HEK293 (cell line): ENCODE measurements at regions not wholly inside any gene's neighbourhood (a gene's known extent, or its start where the extent isn't known, plus 50 kb on each side); places are given as distances from the start of the nearest gene placed in this dataset.

Source experiments
- CTCF ChIA-PET: fragments of 350-600 bp; formaldehyde crosslinking; extraction: SDS; loops from one replicate; lab custom pipeline; 2021; ENCODE audit warnings: antibody characterized with exemption; lab: Yijun Ruan, JAX
- POLR2A ChIA-PET: fragments of 300-600 bp; formaldehyde crosslinking; extraction: SDS; loops from one replicate; lab custom pipeline; 2020; ENCODE audit warnings: antibody characterized with exemption, inconsistent platforms; lab: Yijun Ruan, JAX
- H3K27ac ChIP-seq: fragments of 200-500 bp; sonication (Bioruptor generic); 2 replicates; pipeline ENCODE4 v1.5.1; 2014; ENCODE audit warnings: low read depth, low read length, control low read depth, inconsistent platforms; ENCODE audit errors: extremely low read depth
- H3K36me3 ChIP-seq, 2 experiments: fragments of 200-500 bp in 1 of 2; sonication (Bioruptor generic) in 1 of 2; 1 replicate in 1 of 2; 2 replicates in 1 of 2; pipeline ENCODE4 v1.5.1; 2014 to 2017; ENCODE audit warnings: inconsistent platforms in 2 of 2, low read length in 2 of 2; ENCODE audit not compliant: control insufficient read depth in 2 of 2, insufficient read depth in 1 of 2
- H3K4me1 ChIP-seq: fragments of 200-500 bp; sonication (Bioruptor generic); 2 replicates; pipeline ENCODE4 v1.5.1; 2014; ENCODE audit warnings: mild to moderate bottlenecking, low read length, inconsistent platforms; ENCODE audit not compliant: control insufficient read depth, insufficient read depth
- H3K4me3 ChIP-seq: 2 replicates; pipeline ENCODE4 v1.5.1; 2011; ENCODE audit warnings: low read depth, mild to moderate bottlenecking, control low read depth, low read length, moderate library complexity
- H3K9me3 ChIP-seq: fragments of 200-500 bp; sonication (Bioruptor generic); 2 replicates; pipeline ENCODE4 v1.5.1; 2014; ENCODE audit warnings: low read depth, low read length, inconsistent platforms; ENCODE audit not compliant: control insufficient read depth, insufficient read depth
- BCL11A ChIP-seq: fragments of 450-650 bp; formaldehyde crosslinking; IDR thresholded peaks from 2 replicates; pipeline ENCODE4 v1.5.1; 2016; ENCODE audit warnings: low read depth, missing biosample characterization, missing genetic modification characterization
- GFI1B ChIP-seq: fragments of 450-650 bp; formaldehyde crosslinking; IDR thresholded peaks from 2 replicates; pipeline ENCODE4 v1.5.1; 2016; ENCODE audit warnings: missing biosample characterization, missing genetic modification characterization
- KLF1 ChIP-seq: fragments of 450-650 bp; formaldehyde crosslinking; IDR thresholded peaks from 2 replicates; pipeline ENCODE4 v1.5.1; 2016; ENCODE audit warnings: missing biosample characterization, missing genetic modification characterization
- MEIS1 ChIP-seq: sonication (generic); formaldehyde crosslinking; IDR thresholded peaks from 2 replicates; pipeline ENCODE4 v1.8.1; 2022; ENCODE audit warnings: missing genetic modification reagents, mild to moderate bottlenecking, borderline replicate concordance
- PRDM4 ChIP-seq: fragments of 450-650 bp; formaldehyde crosslinking; IDR thresholded peaks from 2 replicates; pipeline ENCODE4 v1.5.1; 2017; ENCODE audit warnings: missing biosample characterization, missing genetic modification characterization
- REPIN1 ChIP-seq: fragments of 450-650 bp; formaldehyde crosslinking; IDR thresholded peaks from 2 replicates; pipeline ENCODE4 v1.5.1; 2017; ENCODE audit warnings: missing biosample characterization, missing genetic modification characterization, low read depth
- SP3 ChIP-seq: fragments of 450-650 bp; formaldehyde crosslinking; IDR thresholded peaks from 2 replicates; pipeline ENCODE4 v1.5.1; 2016; ENCODE audit warnings: missing biosample characterization, missing genetic modification characterization
- SP7 ChIP-seq: fragments of 450-650 bp; formaldehyde crosslinking; IDR thresholded peaks from 2 replicates; pipeline ENCODE4 v1.5.1; 2016; ENCODE audit warnings: missing biosample characterization, missing genetic modification characterization
- TRIM28 ChIP-seq: IDR thresholded peaks from 2 replicates; pipeline ENCODE4 v1.6.1; 2011; ENCODE audit warnings: low read length, control low read depth, borderline replicate concordance
- ZBTB26 ChIP-seq: fragments of 450-650 bp; formaldehyde crosslinking; optimal IDR thresholded peaks from 2 replicates; pipeline ENCODE3; 2016; ENCODE audit warnings: missing biosample characterization, mild to moderate bottlenecking, missing genetic modification characterization
- ZBTB8A ChIP-seq: fragments of 450-650 bp; formaldehyde crosslinking; IDR thresholded peaks from 2 replicates; pipeline ENCODE4 v1.5.1; 2016; ENCODE audit warnings: missing biosample characterization, missing genetic modification characterization
- ZFP3 ChIP-seq: fragments of 450-650 bp; formaldehyde crosslinking; IDR thresholded peaks from 2 replicates; pipeline ENCODE4 v1.5.1; 2016; ENCODE audit warnings: low read depth, missing biosample characterization, missing genetic modification characterization
- ZNF132 ChIP-seq: fragments of 450-650 bp; formaldehyde crosslinking; IDR thresholded peaks from 2 replicates; pipeline ENCODE4 v1.5.1; 2017; ENCODE audit warnings: missing biosample characterization, missing genetic modification characterization, borderline replicate concordance
- ZNF146 ChIP-seq: fragments of 450-650 bp; formaldehyde crosslinking; IDR thresholded peaks from 2 replicates; pipeline ENCODE4 v1.5.1; 2016; ENCODE audit warnings: missing biosample characterization, missing genetic modification characterization
- ZNF274 ChIP-seq, 2 experiments: fragments of 200-500 bp in 1 of 2; fragments of 450-650 bp in 1 of 2; sonication (Bioruptor generic) in 1 of 2; formaldehyde crosslinking in 1 of 2; IDR thresholded peaks; 2 replicates each; pipeline versions ENCODE4 v1.5.1 to v1.6.1; 2014 to 2016; ENCODE audit warnings: borderline replicate concordance in 1 of 2, inconsistent platforms in 1 of 2, low read length in 1 of 2, missing biosample characterization in 1 of 2, missing genetic modification characterization in 1 of 2
- ZNF391 ChIP-seq: fragments of 450-650 bp; formaldehyde crosslinking; IDR thresholded peaks from 2 replicates; pipeline ENCODE4 v1.5.1; 2016; ENCODE audit warnings: low read depth, missing biosample characterization, missing genetic modification characterization, borderline replicate concordance
- ZNF426 ChIP-seq: fragments of 450-650 bp; formaldehyde crosslinking; IDR thresholded peaks from 2 replicates; pipeline ENCODE4 v1.5.1; 2017; ENCODE audit warnings: missing biosample characterization, missing genetic modification characterization, mild to moderate bottlenecking, inconsistent platforms, moderate library complexity
- ZNF596 ChIP-seq: fragments of 450-650 bp; IDR thresholded peaks from 2 replicates; pipeline ENCODE4 v1.5.0; 2018; ENCODE audit warnings: missing biosample characterization, mild to moderate bottlenecking, missing genetic modification characterization, moderate library complexity
- ZNF629 ChIP-seq: fragments of 450-650 bp; formaldehyde crosslinking; IDR thresholded peaks from 2 replicates; pipeline ENCODE4 v1.5.1; 2017; ENCODE audit warnings: missing biosample characterization, missing genetic modification characterization
- ZNF658 ChIP-seq: fragments of 450-650 bp; formaldehyde crosslinking; IDR thresholded peaks from 2 replicates; pipeline ENCODE4; 2016; ENCODE audit warnings: missing biosample characterization, missing genetic modification characterization
- ZNF707 ChIP-seq: fragments of 450-650 bp; formaldehyde crosslinking; IDR thresholded peaks from 2 replicates; pipeline ENCODE4 v1.5.1; 2016; ENCODE audit warnings: missing biosample characterization, missing genetic modification characterization
- ZNF768 ChIP-seq: fragments of 450-650 bp; formaldehyde crosslinking; IDR thresholded peaks from 2 replicates; pipeline ENCODE4 v1.5.1; 2018; ENCODE audit warnings: missing biosample characterization, mild to moderate bottlenecking, missing genetic modification characterization
- ZNF843 ChIP-seq: fragments of 450-650 bp; formaldehyde crosslinking; IDR thresholded peaks from 2 replicates; pipeline ENCODE4 v1.5.1; 2016; ENCODE audit warnings: missing biosample characterization, missing genetic modification characterization
- ZSCAN23 ChIP-seq: fragments of 450-650 bp; formaldehyde crosslinking; IDR thresholded peaks from 2 replicates; pipeline ENCODE4 v1.5.1; 2016; ENCODE audit warnings: missing biosample characterization, missing genetic modification characterization
- TF ChIP-seq, protein P1 (sequence below): fragments of 450-650 bp; formaldehyde crosslinking; IDR thresholded peaks from 2 replicates; pipeline ENCODE4 v1.5.1; 2016; ENCODE audit warnings: missing biosample characterization, missing genetic modification characterization
- TF ChIP-seq, protein P2 (sequence below): fragments of 450-650 bp; formaldehyde crosslinking; IDR thresholded peaks from 2 replicates; pipeline ENCODE4 v1.5.1; 2016; ENCODE audit warnings: missing biosample characterization, missing genetic modification characterization
- TF ChIP-seq, protein P3 (sequence below): fragments of 450-650 bp; formaldehyde crosslinking; IDR thresholded peaks from 2 replicates; pipeline ENCODE4 v1.5.1; 2016; ENCODE audit warnings: missing biosample characterization, missing genetic modification characterization

- TF ChIP-seq ZNF768 (tag by site-specific recombination), result no peak
- TF ChIP-seq MEIS1 (CRISPR knock-in tag), result no peak
- no peak for TF ChIP-seq KLF1 (tag by site-specific recombination)
- no peak for TF ChIP-seq BCL11A (tag by site-specific recombination)
- TF ChIP-seq ZNF629 (tag by site-specific recombination), result no peak
- TF ChIP-seq TRIM28, result no peak
- no peak for TF ChIP-seq ZNF274 (IDR thresholded peaks at IDR 0.05; ENCODE audit: low read length)
- TF ChIP-seq ZNF274 (tag by site-specific recombination; IDR thresholded peaks at IDR 0.05; ENCODE audit: borderline replicate concordance), result no peak
- no peak for TF ChIP-seq ZNF426 (tag by site-specific recombination)
- no peak for TF ChIP-seq REPIN1 (tag by site-specific recombination)
Observed at GRCh38 chr5:20262896-20263295, 274.9 kb upstream of the CDH18 start (continued).

DNA sequence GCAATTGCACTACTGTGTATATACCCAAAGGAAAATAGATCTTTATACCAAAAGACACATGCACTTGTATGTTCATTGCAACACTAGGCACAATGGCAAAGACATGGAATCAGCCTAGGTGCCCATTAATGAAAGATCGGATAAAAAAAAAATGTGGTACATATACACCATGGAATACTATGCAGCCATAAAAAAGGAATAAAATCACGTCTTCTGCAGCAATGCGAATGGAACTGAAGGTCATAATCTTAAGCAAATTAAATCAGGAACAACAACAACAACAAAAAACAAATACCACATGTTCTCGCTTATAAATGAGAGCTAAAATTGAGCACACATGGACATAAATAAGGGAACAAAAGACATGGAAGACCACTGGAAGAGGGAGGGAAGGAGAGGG is 266.7 kb upstream of the CDH18 start:
- peak; percentile 81 for TF ChIP-seq ZNF146 (tag by site-specific recombination)
- no peak for TF ChIP-seq GFI1B (tag by site-specific recombination)
- TF ChIP-seq, protein P1, sequence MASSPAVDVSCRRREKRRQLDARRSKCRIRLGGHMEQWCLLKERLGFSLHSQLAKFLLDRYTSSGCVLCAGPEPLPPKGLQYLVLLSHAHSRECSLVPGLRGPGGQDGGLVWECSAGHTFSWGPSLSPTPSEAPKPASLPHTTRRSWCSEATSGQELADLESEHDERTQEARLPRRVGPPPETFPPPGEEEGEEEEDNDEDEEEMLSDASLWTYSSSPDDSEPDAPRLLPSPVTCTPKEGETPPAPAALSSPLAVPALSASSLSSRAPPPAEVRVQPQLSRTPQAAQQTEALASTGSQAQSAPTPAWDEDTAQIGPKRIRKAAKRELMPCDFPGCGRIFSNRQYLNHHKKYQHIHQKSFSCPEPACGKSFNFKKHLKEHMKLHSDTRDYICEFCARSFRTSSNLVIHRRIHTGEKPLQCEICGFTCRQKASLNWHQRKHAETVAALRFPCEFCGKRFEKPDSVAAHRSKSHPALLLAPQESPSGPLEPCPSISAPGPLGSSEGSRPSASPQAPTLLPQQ (tag by site-specific recombination), result no peak
- TF ChIP-seq ZNF843 (tag by site-specific recombination), result no peak
- TF ChIP-seq ZNF132, result no peak
- TF ChIP-seq ZFP3 (tag by site-specific recombination), result peak; percentile 25; the same call in 1 of the 2 replicates
- no peak for TF ChIP-seq ZNF596
- TF ChIP-seq, all 188 proteins: peak for 2
- no peaks in the 10 kb centered on the region for H3K9me3 ChIP-seq
- POLR2A ChIA-PET, result no interaction called here
- H3K4me3 ChIP-seq, result no peak overlapping the region
- no peaks in the 10 kb centered on the region for H3K4me1 ChIP-seq
- no peak overlapping the region for H3K27ac ChIP-seq
- no peaks in the 10 kb centered on the region for H3K36me3 ChIP-seq
- CTCF ChIA-PET, result no interaction called here

- H3K4me3 ChIP-seq, result no peak overlapping the region
- ChIA-PET CTCF (interaction anchor here (0.6 kb wide), 1 partner anchor 9 kb away, joined by 3 read pairs; no protein-coding TSS in a partner anchor), POLR2A (no interaction called here)
- no peaks in the 10 kb centered on the region for H3K36me3 ChIP-seq
- H3K4me1 ChIP-seq, result no peaks in the 10 kb centered on the region
- no peaks in the 10 kb centered on the region for H3K9me3 ChIP-seq
- no peak overlapping the region for H3K27ac ChIP-seq
- TF ChIP-seq, protein P2, sequence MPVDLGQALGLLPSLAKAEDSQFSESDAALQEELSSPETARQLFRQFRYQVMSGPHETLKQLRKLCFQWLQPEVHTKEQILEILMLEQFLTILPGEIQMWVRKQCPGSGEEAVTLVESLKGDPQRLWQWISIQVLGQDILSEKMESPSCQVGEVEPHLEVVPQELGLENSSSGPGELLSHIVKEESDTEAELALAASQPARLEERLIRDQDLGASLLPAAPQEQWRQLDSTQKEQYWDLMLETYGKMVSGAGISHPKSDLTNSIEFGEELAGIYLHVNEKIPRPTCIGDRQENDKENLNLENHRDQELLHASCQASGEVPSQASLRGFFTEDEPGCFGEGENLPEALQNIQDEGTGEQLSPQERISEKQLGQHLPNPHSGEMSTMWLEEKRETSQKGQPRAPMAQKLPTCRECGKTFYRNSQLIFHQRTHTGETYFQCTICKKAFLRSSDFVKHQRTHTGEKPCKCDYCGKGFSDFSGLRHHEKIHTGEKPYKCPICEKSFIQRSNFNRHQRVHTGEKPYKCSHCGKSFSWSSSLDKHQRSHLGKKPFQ (tag by site-specific recombination), result no peak
- no peak for TF ChIP-seq ZBTB8A
- no peak for TF ChIP-seq ZSCAN23 (tag by site-specific recombination)
- no peak for TF ChIP-seq ZBTB26
- no peak for TF ChIP-seq ZNF391 (tag by site-specific recombination)
- no peak for TF ChIP-seq SP7
- no peak for TF ChIP-seq PRDM4 (tag by site-specific recombination)
- no peak for TF ChIP-seq SP3
- TF ChIP-seq ZNF707, result no peak
- TF ChIP-seq, protein P3, sequence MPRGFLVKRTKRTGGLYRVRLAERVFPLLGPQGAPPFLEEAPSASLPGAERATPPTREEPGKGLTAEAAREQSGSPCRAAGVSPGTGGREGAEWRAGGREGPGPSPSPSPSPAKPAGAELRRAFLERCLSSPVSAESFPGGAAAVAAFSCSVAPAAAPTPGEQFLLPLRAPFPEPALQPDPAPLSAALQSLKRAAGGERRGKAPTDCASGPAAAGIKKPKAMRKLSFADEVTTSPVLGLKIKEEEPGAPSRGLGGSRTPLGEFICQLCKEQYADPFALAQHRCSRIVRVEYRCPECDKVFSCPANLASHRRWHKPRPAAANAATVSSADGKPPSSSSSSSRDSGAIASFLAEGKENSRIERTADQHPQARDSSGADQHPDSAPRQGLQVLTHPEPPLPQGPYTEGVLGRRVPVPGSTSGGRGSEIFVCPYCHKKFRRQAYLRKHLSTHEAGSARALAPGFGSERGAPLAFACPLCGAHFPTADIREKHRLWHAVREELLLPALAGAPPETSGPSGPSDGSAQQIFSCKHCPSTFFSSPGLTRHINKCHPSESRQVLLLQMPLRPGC (tag by site-specific recombination), result no peak
- no peak for TF ChIP-seq REPIN1 (tag by site-specific recombination)
- TF ChIP-seq KLF1 (tag by site-specific recombination), result no peak
- TF ChIP-seq ZNF658 (tag by site-specific recombination), result no peak
Observed at GRCh38 chr5:20248118-20248517, 260.1 kb upstream of the CDH18 start.
